ENCODE measurements at regions not wholly inside any gene's neighbourhood (a gene's known extent, or its start where the extent isn't known, plus 50 kb on each side); places are given as distances from the start of the nearest gene placed in this dataset.
"Not testable (repeated sequence)": the region's sequence is repeated elsewhere in the genome, so short reads cannot be mapped to it uniquely, and the experiment has no call there.

DNA sequence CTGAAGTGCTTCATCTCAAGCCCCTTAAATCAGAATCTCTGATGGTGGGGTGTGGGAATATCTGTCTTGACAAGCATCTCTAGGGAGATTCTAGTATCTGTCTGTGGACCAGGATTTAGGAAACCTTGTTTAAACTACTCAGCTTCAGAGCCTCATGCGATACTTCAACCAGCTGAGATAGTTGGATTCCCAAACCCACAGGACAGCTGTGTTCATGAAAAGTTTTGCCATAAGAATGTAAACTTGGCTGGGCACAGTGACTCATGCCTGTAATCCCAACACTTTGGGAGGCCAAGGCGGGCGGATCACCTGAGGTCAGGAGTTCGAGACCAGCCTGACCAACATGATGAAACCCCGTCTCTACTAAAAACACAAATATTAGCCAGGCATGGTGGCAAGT is 395.1 kb downstream of the BCOR start:
- BruUV-seq (replicated peaks); H3K36me3 ChIP-seq (ENCODE audit: control insufficient read depth, insufficient read depth, low read length); H3K79me2 ChIP-seq (ENCODE audit: control insufficient read depth, insufficient read depth, low read length); FAIRE-seq; H3K27ac ChIP-seq (ENCODE audit: extremely low read depth, low read depth, low read length); intact Hi-C loops (cut with micrococcal nuclease); H3K4me1 ChIP-seq (replicated peaks in 1 of 2; ENCODE audit: control insufficient read depth in 2 of 2, insufficient read depth in 2 of 2, low read length in 2 of 2); H3K9me3 ChIP-seq (replicated peaks; ENCODE audit: control insufficient read depth, insufficient read depth, low read depth, low read length); H2AFZ ChIP-seq (ENCODE audit: low read depth, low read length); H3K9me1 ChIP-seq (ENCODE audit: control insufficient read depth, insufficient read depth, low read length); H4K20me1 ChIP-seq (replicated peaks; ENCODE audit: control insufficient read depth, insufficient read depth, low read length); in situ Hi-C loops (cut with MboI); POLR2A ChIA-PET; ATAC-seq; H3K4me2 ChIP-seq (ENCODE audit: insufficient read depth, low read length); CTCF ChIA-PET (ENCODE audit: low intra/inter-chr PET ratio); DNase-seq (ENCODE audit: extremely low read depth in 1 of 4, low spot score in 3 of 4); H3K9ac ChIP-seq (ENCODE audit: insufficient read depth in 1 of 2, low read depth in 2 of 2, low read length in 2 of 2); H3K4me3 ChIP-seq; H3K27me3 ChIP-seq (ENCODE audit: control insufficient read depth in 2 of 2, insufficient read depth in 2 of 2, low read length in 2 of 2): not testable (repeated sequence)
- 27% methylated on average over 5 of the region's 5 CpGs for WGBS (ENCODE audit: insufficient coverage, low coverage, missing lambda C conversion rate)

DNA sequence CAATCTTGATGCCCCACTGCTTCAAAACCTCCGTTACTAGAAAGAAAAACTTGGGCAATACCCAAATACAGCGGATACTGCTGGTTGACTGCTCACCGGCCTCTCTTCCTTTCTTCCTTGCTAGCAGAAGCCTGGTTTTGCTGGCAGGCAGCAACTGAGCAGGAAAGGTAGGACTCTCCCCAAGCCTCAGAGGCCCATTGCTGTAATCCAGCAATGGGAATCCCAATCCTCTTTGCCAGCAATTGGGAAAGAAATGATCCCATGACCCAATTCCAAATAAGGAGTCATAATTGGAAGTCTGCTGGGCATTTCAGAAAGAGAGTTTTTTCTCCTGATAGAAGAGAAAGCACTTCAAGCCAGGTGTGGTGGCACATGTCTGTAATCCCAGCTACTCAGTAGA is 394.5 kb downstream of the BCOR start:
- Histone ChIP-seq H3K4me3 (no peak overlapping the region), H3K4me1 (replicated peaks in 1 of 2; ENCODE audit: control insufficient read depth in 2 of 2, insufficient read depth in 2 of 2, low read length in 2 of 2) (no peaks in the 10 kb centered on the region; a peak in 1 of 5 replicates), H3K27ac (ENCODE audit: extremely low read depth, low read depth, low read length) (no peak overlapping the region), H3K4me2 (ENCODE audit: insufficient read depth, low read length) (no peak overlapping the region), H3K27me3 (ENCODE audit: control insufficient read depth in 2 of 2, insufficient read depth in 2 of 2, low read length in 2 of 2) (no peaks in the 10 kb centered on the region; a peak in 1 of 5 replicates), H3K79me2 (ENCODE audit: control insufficient read depth, insufficient read depth, low read length) (no peaks in the 10 kb centered on the region), H2AFZ (ENCODE audit: low read depth, low read length) (no peak overlapping the region), H3K9ac (ENCODE audit: insufficient read depth in 1 of 2, low read depth in 2 of 2, low read length in 2 of 2) (no peak overlapping the region), H3K9me1 (ENCODE audit: control insufficient read depth, insufficient read depth, low read length) (no peaks in the 10 kb centered on the region), H4K20me1 (replicated peaks; ENCODE audit: control insufficient read depth, insufficient read depth, low read length) (no peaks in the 10 kb centered on the region), H3K36me3 (ENCODE audit: control insufficient read depth, insufficient read depth, low read length) (no peaks in the 10 kb centered on the region), H3K9me3 (replicated peaks; ENCODE audit: control insufficient read depth, insufficient read depth, low read depth, low read length) (no peaks in the 10 kb centered on the region)
- no CpG with 5 or more reads among the region's 3 CpGs for WGBS (ENCODE audit: insufficient coverage, low coverage, missing lambda C conversion rate)
- intact Hi-C loops (cut with micrococcal nuclease) (no loop called here), in situ Hi-C loops (cut with MboI) (no loop called here)
- FAIRE-seq (no peak), ATAC-seq (no peak), DNase-seq (ENCODE audit: extremely low read depth in 1 of 4, low spot score in 3 of 4) (no peak)
- no TSS peak for BruUV-seq (replicated peaks)
- ChIA-PET POLR2A (no interaction called here), CTCF (ENCODE audit: low intra/inter-chr PET ratio) (no interaction called here)
- no peak for TF ChIP-seq SIN3B (IDR thresholded peaks at IDR 0.05; ENCODE audit: low read depth)
- no peak for TF ChIP-seq SRSF9 (IDR thresholded peaks at IDR 0.05; ENCODE audit: borderline replicate concordance, low read depth, low read length)
- no peak for TF ChIP-seq CCNT2 (IDR thresholded peaks at IDR 0.05; ENCODE audit: borderline replicate concordance, extremely low read depth, insufficient read length, low read depth, low read length)
- no peak for TF ChIP-seq FOSL1 (tag; conservative IDR thresholded peaks at IDR 0.05)
- TF ChIP-seq, protein P1, sequence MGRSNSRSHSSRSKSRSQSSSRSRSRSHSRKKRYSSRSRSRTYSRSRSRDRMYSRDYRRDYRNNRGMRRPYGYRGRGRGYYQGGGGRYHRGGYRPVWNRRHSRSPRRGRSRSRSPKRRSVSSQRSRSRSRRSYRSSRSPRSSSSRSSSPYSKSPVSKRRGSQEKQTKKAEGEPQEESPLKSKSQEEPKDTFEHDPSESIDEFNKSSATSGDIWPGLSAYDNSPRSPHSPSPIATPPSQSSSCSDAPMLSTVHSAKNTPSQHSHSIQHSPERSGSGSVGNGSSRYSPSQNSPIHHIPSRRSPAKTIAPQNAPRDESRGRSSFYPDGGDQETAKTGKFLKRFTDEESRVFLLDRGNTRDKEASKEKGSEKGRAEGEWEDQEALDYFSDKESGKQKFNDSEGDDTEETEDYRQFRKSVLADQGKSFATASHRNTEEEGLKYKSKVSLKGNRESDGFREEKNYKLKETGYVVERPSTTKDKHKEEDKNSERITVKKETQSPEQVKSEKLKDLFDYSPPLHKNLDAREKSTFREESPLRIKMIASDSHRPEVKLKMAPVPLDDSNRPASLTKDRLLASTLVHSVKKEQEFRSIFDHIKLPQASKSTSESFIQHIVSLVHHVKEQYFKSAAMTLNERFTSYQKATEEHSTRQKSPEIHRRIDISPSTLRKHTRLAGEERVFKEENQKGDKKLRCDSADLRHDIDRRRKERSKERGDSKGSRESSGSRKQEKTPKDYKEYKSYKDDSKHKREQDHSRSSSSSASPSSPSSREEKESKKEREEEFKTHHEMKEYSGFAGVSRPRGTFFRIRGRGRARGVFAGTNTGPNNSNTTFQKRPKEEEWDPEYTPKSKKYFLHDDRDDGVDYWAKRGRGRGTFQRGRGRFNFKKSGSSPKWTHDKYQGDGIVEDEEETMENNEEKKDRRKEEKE (IDR thresholded peaks at IDR 0.05; ENCODE audit: borderline replicate concordance in 1 of 2, control insufficient read depth in 1 of 2, low read depth in 2 of 2, low read length in 1 of 2): no peak
